Astrocyte of the spinal cord (primary cell): ENCODE measurements at regions not wholly inside any gene's neighbourhood (a gene's known extent, or its start where the extent isn't known, plus 50 kb on each side); places are given as distances from the start of the nearest gene placed in this dataset.

Experiments used
- DNase-seq: peaks from one replicate; pipeline ENCODE4 v3.0.0; 2011; ENCODE audit warnings: low read depth, low spot score
- H3K4me3 ChIP-seq: 2 replicates; pipeline ENCODE4 v1.5.1; 2011; ENCODE audit warnings: low read depth, mild to moderate bottlenecking, low read length, moderate library complexity
- in situ Hi-C: cut with HindIII; loops from 2 replicates; pipeline ENCODE4 v1.10.0; 2017; ENCODE audit warnings: low sequenced_read_pairs
- TF ChIP-seq, protein P1 (sequence below): IDR thresholded peaks from 2 replicates; pipeline ENCODE4 v1.5.1; 2012; ENCODE audit warnings: low read depth, mild to moderate bottlenecking, low read length, inconsistent platforms

DNA sequence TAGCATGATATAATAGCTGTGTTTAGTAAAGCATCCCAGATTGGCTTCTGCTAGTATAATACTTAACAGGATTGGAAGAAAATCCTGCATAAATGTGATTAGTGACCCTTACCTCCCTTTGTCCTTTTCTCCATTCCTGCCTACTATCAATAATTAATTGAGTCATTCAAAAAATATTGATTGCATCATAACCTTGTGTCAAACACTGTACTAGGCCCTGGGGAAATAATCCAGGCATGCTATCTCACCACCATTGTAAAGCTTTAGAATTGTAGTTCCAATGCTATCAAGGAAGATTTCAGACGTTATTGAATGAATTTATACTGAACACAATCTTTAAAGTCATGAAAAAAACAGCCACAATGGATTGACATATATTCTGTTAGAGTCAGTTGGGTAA, 378.6 kb upstream of the DDHD1 start:
- no peak overlapping the region for H3K4me3 ChIP-seq
- in situ Hi-C loops = no loop called here
- no peak for DNase-seq
- TF ChIP-seq, protein P1, sequence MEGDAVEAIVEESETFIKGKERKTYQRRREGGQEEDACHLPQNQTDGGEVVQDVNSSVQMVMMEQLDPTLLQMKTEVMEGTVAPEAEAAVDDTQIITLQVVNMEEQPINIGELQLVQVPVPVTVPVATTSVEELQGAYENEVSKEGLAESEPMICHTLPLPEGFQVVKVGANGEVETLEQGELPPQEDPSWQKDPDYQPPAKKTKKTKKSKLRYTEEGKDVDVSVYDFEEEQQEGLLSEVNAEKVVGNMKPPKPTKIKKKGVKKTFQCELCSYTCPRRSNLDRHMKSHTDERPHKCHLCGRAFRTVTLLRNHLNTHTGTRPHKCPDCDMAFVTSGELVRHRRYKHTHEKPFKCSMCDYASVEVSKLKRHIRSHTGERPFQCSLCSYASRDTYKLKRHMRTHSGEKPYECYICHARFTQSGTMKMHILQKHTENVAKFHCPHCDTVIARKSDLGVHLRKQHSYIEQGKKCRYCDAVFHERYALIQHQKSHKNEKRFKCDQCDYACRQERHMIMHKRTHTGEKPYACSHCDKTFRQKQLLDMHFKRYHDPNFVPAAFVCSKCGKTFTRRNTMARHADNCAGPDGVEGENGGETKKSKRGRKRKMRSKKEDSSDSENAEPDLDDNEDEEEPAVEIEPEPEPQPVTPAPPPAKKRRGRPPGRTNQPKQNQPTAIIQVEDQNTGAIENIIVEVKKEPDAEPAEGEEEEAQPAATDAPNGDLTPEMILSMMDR = no peak

DNA sequence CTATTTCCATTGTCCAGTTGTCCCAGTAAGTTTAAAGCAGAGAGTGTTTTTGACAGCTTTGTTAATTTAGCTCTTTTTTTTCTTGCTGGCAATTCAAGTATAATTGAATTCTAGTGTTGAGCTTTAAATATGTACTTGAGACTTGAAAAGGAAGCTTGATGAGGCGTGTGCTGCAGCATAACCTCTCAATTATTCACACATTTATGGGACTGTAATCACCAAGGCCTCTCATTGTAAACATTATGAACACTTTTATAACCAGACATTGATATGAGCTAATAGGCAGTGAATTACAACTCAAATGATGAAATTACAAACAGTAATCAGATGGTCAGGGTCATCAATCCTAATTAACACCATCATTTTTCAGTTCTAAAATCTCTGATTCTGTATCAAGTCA, 378.0 kb upstream of the DDHD1 start:
- TF ChIP-seq, protein P1 = no peak
- in situ Hi-C loops = no loop called here
- H3K4me3 ChIP-seq = no peak overlapping the region
- DNase-seq = no peak

DNA sequence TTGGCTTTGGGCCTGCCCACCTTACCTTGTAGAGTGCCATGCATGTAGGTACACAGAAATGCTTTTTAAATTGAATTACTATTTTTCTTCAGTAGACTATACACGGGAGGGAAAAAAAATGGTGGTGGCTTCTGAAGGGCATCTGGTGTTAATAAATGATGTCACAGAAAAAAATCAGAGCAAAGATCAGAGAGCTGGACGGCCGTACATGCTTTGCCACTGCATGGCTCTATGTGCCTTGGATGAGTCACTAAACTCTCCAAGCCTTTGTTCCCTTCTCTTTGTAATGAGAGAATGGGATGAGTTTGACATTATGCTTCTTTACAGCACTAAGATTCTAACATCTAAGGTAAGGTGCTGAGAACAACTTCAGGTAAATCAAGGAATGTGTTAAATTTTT, 376.4 kb upstream of the DDHD1 start:
- no peak for DNase-seq
- in situ Hi-C loops = no loop called here
- TF ChIP-seq, protein P1 = no peak
- H3K4me3 ChIP-seq = no peak overlapping the region

DNA sequence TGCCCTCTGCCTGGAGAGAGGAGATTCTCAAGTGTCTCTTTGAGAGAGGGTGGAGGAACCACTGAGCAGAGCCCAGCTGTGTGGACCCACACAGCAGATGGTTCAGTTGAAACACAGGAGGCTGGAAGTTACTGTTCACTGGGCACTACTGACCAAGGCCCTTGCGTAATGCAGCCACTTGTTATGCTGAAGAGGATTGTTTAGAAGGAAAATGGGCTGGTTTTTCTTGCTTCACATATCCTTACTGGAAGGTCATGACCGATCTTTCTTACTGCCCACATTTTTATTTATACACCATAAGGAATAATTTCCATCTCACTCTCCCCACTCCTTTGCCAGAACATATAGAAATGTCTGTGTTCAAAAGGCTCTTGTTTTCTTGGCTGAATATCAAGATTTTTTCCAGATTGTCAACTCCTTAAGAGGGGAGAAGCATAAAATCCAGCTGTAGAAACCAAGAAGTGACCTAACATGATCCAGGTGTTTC, 375.1 kb upstream of the DDHD1 start:
- TF ChIP-seq, protein P1 = no peak
- H3K4me3 ChIP-seq = no peak overlapping the region
- in situ Hi-C loops = no loop called here
- DNase-seq = no peak

DNA sequence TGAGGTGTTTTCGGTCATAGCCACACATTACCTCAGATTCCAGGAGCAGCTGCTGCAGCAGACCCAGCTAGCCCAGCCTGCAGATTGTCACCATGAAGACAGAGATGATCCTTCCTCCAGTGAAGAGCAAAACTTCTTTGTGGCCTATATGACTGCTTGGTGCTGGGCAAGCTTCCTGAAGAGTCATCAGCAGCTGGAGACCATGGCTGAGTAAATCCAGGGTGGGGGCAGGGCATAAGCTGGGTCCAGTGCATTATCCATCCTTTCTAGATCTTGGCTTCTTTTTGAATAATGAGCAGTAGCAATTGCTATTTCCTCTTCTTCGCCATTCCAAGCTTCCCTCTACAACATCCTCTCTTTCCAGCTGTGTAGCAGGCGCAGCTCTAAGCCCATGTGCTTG, 373.1 kb upstream of the DDHD1 start:
- in situ Hi-C loops = no loop called here
- TF ChIP-seq, protein P1 = no peak
- DNase-seq = no peak
- H3K4me3 ChIP-seq = no peak overlapping the region

DNA sequence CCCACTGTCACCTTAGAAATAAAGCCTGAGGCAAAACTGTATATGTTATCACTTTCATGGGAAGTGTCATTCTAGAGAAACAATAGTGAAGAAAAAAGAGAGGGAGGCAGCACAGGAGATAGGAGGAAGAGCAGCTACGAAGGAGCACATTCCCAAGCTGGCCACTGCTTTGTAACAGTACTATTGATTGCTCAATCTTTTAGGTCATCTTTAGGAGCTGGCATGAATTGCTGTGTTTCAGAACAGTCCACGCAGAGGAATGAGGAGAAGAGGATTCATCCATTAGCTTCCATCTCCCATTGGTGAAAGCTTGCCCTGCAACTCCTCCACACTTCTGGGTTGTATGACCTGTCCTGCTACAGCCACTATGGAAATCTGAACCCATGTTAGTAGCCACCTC, 372.5 kb upstream of the DDHD1 start:
- no peak overlapping the region for H3K4me3 ChIP-seq
- TF ChIP-seq, protein P1 = no peak
- no peak for DNase-seq
- in situ Hi-C loops = no loop called here

DNA sequence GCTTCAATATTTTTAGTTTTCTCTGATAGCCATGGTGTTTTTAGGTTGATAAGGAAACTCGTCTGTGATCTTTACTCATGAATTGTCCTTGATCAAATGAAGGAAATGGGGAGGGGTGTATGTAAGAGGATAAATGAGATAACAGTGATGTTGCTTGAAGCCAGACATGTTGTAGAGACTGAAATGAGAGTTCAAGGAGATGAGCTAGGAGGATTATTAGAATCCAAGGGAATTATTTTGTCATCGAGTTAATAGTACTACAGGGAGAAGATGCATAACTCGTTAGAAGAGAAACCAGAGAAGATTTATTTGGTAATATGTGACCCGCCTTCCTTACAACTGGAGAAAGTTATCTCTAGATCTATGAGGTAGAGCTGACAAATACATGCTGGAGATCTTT, 371.3 kb upstream of the DDHD1 start:
- in situ Hi-C loops = no loop called here
- TF ChIP-seq, protein P1 = no peak
- DNase-seq = no peak
- no peak overlapping the region for H3K4me3 ChIP-seq
